ENCODE measurements at regions not wholly inside any gene's neighbourhood (a gene's known extent, or its start where the extent isn't known, plus 50 kb on each side); places are given as distances from the start of the nearest gene placed in this dataset.
A peak's percentile ranks its signal among the peaks of the same experiment; 100 is the strongest.
"Not testable (repeated sequence)": the region's sequence is repeated elsewhere in the genome, so short reads cannot be mapped to it uniquely, and the experiment has no call there.

- no peak for DNase-seq (ENCODE audit: low read depth in 2 of 2)
These were observed 135.5 kb downstream of the CEMIP2 start for GRCh38 chr9:71632776-71633175.

GRCh38 chr9:71630377-71630995 lies 137.8 kb downstream of the CEMIP2 start:
- DNase-seq (ENCODE audit: low read depth in 2 of 2), result no peak

- DNase-seq (ENCODE audit: low read depth in 2 of 2), result no peak
These were observed 138.6 kb downstream of the CEMIP2 start for GRCh38 chr9:71629578-71630215.

- no peak for DNase-seq (ENCODE audit: low read depth in 2 of 2)
These were observed 140.1 kb downstream of the CEMIP2 start for GRCh38 chr9:71628247-71628646.

- DNase-seq (ENCODE audit: low read depth in 2 of 2), result no peak
These were observed 140.8 kb downstream of the CEMIP2 start for GRCh38 chr9:71627537-71627936.

GRCh38 chr9:71626395-71626794 lies 141.9 kb downstream of the CEMIP2 start:
- no peak for DNase-seq (ENCODE audit: low read depth in 2 of 2)

- no peak for DNase-seq (ENCODE audit: low read depth in 2 of 2)
These were observed 143.6 kb downstream of the CEMIP2 start for GRCh38 chr9:71624728-71625127.

GRCh38 chr9:71620746-71621145 lies 147.6 kb downstream of the CEMIP2 start:
- DNase-seq (ENCODE audit: low read depth in 2 of 2), result no peak

GRCh38 chr9:71620331-71620730 lies 148.0 kb downstream of the CEMIP2 start:
- DNase-seq (ENCODE audit: low read depth in 2 of 2), result no peak

- no peak for DNase-seq (ENCODE audit: low read depth in 2 of 2)
These were observed 148.4 kb downstream of the CEMIP2 start for GRCh38 chr9:71619926-71620325.

GRCh38 chr9:71614409-71615010 lies 153.8 kb downstream of the CEMIP2 start:
- no peak for DNase-seq (ENCODE audit: low read depth in 2 of 2)

GRCh38 chr9:71612889-71613288 lies 155.4 kb downstream of the CEMIP2 start:
- no peak for DNase-seq (ENCODE audit: low read depth in 2 of 2)

- no peak for DNase-seq (ENCODE audit: low read depth in 2 of 2)
These were observed 158.9 kb downstream of the CEMIP2 start for GRCh38 chr9:71609448-71609830.

- no peak for DNase-seq (ENCODE audit: low read depth in 2 of 2)
These were observed 159.4 kb downstream of the CEMIP2 start for GRCh38 chr9:71608825-71609447.

GRCh38 chr9:71608021-71608420 lies 160.3 kb downstream of the CEMIP2 start:
- no peak for DNase-seq (ENCODE audit: low read depth in 2 of 2)

GRCh38 chr9:71607461-71607881 lies 160.8 kb downstream of the CEMIP2 start:
- DNase-seq (ENCODE audit: low read depth in 2 of 2), result no peak

GRCh38 chr9:71604197-71605063 lies 163.9 kb downstream of the CEMIP2 start:
- DNase-seq (ENCODE audit: low read depth in 2 of 2), result peak; percentile 42 to 48

GRCh38 chr9:71602652-71603051 lies 165.7 kb downstream of the CEMIP2 start:
- no peak for DNase-seq (ENCODE audit: low read depth in 2 of 2)

- not testable (repeated sequence) for DNase-seq (ENCODE audit: low read depth in 2 of 2)
These were observed 172.6 kb downstream of the CEMIP2 start for GRCh38 chr9:71595762-71596161.

- no peak for DNase-seq (ENCODE audit: low read depth in 2 of 2)
These were observed 173.8 kb downstream of the CEMIP2 start for GRCh38 chr9:71594541-71594940.

- DNase-seq (ENCODE audit: low read depth in 2 of 2), result peak in 1 of 2 experiments; percentile 6
These were observed 175.9 kb downstream of the CEMIP2 start for GRCh38 chr9:71592400-71592799.

GRCh38 chr9:71590362-71590761 lies 178.0 kb downstream of the CEMIP2 start:
- no peak for DNase-seq (ENCODE audit: low read depth in 2 of 2)
